ENCODE measurements at regions not wholly inside any gene's neighbourhood (a gene's known extent, or its start where the extent isn't known, plus 50 kb on each side); places are given as distances from the start of the nearest gene placed in this dataset.

DNA sequence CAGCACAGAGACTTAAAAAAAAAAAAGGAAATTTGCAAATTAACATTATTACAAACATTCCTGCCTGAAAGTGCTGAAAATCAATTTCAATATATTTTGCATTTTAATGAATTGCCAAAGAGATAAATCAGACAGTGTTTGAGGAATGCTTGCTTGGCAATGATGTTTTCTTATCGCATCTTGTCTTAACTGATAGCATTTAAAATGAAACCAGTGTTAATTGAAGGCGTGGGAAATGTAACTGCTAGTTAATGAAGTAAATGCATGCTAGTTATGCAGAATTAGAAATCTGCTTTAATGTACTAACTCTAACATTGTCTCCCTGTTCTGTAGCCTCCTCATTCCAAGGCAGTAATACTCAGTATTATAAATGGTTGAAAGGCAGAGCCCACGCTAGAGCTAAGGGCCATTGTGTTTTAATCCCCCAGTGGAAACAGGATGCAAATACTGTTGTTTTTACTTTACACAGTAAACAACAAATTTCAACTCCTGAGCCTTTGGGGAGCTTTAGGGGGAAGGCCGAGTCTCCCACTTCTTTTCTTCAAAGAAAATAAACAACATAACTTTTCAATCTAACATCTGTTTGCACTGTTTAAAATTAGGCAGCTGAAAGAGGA is 586.9 kb downstream of the TLE4 start:
- no peak for DNase-seq

DNA sequence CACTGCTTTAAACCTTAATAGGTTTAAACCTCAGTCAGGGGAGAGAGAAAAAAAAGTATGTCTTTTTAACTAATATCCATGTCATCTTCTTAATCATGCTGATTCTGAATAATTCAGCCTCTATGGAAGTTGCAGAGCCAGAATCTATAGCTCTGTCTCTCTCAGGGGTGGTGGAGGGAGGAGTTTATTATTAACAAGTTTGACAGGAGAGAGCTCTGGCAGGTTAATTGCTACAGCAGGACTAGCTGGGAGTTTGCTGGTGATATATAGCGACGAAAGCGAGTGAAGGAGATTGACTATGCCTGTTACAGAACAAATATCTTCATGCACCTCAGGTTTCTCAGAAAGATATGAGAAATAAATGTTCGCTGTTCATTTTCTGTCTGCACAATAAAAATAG is 586.4 kb downstream of the TLE4 start:
- no peak for DNase-seq

DNA sequence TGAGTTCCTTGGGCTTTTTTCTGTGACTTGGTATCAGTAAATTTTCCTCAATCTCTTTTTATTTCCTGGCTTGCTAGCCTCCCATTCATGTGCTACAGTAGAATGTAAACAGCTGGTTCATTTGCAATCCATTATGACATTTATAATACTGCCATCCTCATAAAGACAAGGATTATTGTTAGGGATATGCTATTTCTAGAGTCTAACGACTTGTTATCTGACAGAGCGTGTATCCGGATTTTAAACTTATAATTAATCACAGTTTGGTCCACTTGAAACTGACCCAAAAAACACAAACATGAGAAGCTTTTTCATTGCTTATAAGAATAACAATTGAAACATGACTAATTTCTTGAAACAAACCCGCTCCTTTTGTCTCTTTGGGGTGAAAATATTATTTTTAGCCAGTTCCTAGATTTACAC is 585.8 kb downstream of the TLE4 start:
- no peak for DNase-seq

DNA sequence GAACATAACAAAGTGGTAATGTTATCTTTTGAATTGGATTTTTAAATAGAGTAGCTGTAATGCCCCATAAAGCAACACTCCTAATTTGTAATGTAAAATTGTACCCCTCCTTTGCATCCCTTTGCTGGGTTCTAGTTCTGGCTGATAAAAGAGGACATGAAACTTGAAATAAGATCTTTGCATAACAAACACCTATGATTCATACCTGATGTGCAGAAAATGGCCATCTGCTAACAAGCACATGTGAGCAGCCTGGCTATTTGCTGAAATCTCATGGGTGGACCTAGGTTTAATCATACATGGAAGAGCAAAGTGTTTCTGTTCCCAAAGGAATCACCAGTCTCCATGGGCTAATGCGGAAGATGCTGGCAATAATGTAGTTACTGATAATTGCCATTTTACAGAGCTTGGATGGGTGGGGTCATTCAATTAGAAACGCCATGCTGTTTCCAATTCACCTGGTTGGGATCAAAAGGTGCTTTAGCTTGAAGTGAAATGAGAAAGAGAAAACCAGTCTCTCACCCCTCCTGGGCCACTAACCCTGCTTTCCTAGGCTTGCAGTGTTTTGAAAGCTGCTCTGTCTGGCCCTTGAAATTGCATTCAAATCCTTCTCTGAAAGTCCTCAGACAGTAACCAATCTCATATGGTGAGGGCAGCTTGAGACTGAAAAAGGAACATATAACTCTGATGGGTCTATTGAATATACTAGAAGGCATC is 585.1 kb downstream of the TLE4 start:
- no peak for DNase-seq

DNA sequence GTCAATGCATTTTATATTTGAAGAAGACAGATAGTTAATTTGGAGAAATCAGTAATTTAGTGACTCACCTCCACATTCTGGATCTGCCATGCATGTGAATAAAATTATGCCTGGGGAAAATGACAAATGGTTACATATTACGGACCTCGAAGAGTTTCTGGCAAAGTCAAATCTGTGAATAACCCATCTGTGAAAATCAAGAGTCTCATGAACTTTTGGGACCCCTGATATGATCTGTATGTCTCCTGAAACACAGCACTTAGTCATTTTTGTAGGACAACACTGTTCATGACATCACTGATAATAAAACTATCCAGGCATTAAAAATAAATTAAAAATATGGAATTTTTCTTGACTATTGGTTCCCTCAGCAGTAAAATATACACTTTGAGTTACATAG is 584.5 kb downstream of the TLE4 start:
- no peak for DNase-seq

DNA sequence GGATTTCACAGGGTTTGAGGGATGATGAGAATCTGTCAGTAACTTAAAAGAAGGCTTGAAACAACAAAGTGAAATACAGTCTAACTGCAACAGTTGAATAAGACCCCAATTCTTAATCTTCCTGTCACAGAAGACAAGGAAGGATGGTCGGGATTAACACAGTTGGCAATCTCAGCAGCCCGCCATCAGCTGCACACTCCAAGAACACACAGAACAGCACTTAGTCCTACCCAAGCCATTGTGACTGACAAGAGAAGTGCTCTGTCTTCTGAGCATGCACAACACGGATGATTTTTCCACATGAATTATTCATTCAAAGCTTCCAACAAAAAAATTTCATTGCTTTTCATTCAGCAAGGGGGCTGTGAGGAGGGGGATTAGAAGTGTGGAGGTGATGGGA is 576.1 kb downstream of the TLE4 start:
- no peak for DNase-seq

DNA sequence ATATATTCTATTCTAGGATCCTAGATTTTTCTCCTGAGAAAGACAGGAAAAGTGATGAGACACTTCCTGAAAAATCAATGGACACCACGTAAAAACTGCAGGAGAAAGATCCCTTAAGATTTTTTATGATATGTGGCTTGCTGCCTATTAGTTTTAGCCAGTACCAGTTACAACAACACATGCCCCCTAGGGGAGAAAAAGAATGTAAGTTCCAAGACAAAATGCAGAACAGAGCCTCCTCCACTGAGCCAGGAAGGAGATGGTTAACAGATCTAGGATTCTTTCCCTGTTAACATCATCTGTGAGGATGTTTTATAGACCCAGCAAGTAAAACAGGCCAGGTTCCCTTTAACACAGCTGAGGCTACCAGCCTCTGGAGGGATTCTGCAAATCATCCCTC is 574.7 kb downstream of the TLE4 start:
- no peak for DNase-seq

DNA sequence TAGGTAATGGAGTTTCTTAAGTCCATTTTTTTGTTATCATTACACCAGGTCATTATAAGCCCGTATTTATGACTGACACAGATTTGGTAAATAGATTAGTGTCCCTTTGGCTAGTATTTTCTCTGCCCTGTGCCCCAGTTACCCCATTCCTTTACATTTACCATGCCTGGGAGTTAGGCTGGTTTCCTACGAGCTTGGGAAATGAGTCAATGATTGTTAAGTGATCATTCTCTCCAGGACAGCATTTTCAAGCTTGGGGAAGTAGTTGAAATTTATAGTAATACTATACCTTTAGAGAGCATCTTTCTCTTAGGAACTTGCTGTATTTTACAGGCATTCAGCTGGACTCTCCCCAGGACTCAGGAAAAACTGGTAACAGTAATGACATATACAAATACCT is 573.1 kb downstream of the TLE4 start:
- no peak for DNase-seq

DNA sequence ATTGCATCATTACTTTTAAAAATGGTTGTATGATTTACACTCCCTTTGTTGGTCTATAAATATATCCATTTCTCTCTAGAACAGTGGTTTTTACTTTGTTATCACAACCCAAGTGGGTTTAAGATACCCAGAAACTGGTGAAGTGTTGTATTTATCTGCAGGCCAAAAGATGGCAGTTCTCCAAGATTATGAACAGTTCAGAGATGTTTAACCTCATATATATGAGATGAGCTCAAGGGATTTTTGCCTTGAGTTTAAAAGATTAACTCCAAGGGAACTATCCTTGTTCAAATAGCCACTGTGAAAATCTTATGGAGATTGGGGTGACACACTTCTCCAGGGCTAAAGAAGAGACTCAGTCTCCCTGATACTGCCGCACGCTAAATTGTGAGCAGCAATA is 572.6 kb downstream of the TLE4 start:
- no peak for DNase-seq

DNA sequence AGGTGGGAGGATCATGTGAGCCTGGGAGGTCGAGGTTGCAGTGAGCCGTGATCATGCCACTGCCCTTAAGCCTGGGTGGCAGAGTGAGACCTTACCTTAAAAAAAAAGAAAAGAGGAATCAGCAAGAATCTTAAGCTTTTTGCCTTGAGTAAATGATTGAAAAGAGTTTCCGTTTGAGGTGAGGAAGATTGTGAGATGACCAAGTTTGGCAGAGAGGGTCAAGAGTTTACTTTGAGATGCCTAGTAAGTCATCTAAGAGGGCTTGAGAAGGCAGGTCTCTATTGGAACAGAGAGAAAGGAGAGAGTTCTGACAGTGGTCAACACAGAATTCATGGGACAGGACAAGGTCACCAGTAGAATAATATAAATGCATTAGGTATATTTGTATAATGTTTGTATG is 572.1 kb downstream of the TLE4 start:
- DNase-seq, result no peak

DNA sequence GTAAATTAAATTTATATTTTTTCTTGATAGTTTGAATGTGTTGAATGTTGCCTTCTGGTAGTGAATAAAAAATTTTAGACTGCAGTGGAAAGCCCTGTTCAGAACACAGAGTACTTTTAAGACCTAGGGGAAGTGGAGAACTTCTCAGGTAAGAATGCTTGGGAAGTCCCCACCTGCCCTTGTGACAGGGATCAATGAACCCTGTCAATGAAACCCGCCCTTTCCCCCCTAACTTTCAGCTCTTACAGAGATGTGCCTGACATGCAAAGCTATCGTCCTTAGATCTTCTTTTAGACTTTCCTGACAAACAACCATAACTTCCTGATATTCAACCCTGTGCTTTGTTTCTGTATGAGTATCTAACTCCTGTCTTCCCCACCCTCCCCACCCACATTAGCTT is 562.7 kb downstream of the TLE4 start:
- no peak for DNase-seq

DNA sequence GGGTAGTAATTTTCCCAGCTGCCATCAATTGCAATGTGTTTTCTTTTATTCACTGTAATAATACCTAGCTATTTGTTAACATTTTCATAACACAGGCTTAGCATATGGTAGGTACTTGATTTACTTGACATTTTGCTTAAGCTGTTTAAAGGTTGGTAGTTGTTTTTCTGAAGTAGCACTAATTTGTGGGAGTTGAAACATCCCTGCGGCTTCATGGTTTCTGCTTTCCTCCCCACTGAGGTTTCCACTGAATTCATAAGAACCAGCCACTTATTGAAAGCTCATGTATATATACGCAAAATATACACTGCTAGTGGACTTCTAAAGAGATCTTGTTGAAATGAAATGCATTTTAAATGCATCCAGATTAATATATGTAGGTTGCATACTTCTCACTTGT is 559.9 kb downstream of the TLE4 start:
- DNase-seq, result no peak

DNA sequence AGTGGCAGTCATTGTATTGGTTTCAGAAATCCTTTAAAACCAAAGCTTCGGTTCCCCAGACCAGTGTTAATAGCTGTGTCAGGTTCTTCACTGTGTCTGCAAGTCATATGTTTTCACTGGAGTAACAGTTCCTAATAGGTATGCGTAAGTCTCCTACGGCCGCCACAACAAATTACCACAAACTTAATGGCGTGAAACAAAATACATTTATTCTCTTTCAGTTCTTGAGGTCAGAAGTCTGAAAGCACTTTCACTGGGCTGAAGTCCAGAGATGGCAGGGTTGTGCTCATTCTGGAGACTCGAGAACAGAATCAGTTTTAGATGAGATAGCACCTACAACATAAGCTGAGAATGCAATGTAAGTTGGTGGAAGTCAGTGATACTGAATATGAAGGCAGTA is 556.2 kb downstream of the TLE4 start:
- no peak for DNase-seq

DNA sequence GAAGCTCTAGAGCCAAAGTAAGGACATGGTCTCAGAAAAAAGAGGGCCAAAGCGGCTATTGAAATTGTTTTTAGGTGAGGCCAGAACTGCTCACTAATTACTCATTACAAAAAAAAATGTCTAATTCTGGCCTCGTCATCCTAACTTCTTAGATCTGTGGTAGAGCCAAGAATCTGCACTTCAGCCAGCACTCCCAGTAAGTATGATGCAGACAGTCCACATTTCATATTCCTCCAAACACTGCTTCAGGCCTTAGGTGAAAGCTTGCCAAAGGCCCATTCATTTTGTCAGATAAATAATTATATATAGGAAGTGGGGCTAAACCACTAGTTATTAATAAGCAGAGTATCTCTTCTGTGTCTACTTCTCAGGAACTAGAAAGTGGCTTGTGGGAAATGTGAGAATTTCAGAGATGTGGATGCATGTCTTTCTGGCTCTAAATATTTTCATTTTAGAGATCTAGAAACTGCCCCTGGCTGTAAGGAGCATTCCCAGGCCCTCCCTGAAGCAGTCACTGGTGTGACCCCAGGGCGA is 554.0 kb downstream of the TLE4 start:
- no peak for DNase-seq

DNA sequence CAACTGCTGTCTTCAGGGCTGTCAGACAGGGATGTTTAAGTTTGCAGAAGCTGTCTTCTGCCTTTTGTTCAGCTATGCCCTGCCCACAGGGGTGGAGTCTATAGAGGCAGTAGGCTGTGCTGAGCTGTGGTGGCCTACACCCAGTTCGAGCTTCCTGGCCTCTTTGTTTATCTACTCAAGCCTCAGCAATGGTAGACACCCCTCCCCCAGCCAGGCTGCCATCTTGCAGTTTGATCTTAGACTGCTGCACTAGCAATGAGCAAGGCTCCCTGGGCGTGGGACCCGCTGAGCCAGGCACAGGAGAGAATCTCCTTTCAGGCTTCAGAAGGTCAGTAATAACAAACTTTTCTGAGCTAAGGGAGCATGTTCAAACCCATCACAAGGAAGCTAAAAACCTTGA is 545.3 kb downstream of the TLE4 start:
- DNase-seq, result no peak

DNA sequence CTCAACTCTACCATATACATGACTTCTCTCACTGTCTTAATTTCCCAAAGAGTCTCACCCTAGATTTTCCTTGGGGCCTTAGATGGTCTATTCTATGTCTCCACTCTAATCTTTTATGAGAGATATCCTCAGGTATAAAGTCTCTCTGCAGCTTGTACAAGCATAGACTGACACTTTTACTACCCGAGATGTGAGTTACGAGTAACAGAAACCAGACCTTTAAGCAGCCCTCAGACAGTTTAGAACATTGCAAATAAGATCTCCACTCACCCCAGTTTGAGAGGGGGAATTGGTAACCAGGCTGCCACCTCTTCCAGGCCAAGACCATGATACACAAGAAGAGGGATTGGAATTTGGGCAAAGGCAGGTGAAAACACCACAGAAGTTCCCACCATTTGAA is 542.5 kb downstream of the TLE4 start:
- no peak for DNase-seq

DNA sequence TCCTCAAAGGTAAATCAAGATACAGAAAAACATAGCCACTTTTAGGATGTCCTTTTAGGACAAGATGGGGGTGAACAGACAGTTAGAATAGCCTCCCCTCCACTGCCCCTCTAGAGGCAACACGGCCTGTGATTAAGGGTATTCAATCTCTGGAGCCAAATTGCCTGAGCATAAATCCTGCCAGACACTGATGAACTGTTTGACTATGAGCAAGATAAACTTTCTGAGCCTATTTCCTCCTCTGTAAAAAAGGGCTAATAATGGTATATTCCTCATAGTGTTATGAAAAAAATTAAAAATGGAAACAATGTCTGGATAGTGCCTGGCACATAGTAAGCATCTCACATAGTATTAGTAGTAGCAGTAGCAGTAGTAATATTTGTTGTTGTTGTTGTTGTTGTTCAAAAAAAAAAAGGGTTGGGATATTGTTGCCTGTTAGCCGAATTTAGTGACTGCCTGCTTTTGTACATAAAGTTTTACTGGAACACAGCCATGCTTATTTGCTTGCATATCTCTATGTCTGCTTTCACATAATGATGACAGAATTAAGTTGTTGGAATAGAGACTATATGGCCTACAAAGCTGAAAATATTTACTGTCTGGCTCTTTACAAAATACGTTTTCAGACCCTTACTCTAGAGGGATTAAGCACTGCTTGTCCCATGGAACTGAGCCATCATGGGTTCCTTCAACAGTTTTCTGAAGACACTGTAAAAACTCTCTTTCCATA is 536.3 kb downstream of the TLE4 start:
- no peak for DNase-seq

DNA sequence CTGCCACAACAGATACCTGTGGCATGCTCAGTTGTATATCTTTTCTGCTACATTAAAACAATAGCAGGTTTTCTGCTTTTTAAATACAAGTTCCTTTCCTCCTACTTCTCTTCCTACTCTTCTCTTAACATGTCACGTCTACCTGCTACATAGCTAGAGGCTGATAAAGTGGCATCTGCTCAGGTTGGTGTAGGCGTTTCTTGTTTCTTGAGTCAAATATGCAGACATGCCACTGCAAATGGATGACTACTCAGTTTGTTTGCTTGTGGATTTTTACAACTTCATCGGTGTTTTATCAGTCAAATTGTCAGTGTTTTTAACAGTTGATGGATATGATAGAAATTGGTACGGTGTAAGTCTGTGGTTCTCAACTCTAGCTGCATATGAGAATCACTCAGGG is 525.7 kb downstream of the TLE4 start:
- no peak for DNase-seq

DNA sequence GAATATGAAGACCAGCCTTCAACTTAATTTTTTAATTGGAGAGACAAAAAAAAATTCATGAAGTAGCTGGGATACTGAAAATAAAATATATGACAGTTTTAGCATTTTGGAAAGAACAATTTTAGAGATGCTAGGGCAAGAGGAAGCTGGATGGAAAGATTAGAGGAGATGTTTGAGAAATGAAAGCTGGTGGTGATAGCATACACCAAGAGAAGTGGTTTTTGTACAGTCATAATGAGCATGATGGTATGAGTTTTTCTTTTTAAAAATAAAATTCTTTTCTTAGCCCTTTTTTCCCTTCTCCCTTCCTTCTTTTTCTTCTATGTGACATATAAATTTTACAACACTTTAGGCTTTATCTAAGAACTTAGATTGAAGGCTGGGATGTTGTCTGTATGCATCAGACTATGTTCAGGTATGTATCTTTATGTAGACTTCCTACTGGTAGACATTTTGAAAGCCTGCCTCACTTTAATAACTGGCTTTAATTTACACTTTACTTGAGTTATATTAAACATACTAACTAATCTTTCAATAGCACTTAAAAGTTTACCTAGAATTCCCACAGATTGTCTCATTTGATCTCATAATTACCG is 522.5 kb downstream of the TLE4 start:
- no peak for DNase-seq

DNA sequence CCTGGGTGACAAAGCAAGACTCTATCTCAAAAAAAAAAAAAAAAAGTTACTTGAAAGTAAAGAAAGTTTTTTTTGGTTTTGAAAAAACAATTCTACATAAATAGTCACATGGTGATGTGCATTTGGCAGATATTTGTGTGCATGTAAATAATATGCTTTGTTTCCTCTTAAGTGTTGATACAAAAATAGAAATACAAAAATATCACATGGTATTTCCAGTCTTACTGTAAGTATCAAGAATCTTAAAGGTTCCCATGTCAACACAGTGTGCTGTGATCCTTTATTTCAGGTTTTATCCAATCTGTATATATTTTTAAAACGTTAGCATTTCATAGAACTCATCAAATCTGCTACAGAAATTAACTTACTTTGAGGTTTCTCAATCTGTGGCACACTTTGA is 521.9 kb downstream of the TLE4 start:
- DNase-seq, result no peak

DNA sequence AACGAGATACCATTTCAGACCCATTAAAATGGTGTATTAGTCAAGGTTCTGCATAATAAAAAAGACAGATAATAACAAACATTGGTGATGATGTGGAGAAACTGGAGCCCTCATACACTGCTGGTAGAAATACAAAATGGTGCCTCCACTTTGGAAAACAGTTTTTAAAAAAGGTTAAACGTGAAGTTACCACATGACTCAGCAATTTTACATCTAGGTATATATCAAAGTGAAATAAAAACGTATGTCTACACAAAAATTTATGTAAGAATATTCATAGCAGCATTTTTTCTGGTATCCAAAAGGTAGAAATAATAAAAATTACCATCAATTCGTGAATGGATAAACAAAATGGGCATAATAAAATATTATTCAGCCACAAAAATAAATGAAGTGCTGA is 519.8 kb downstream of the TLE4 start:
- DNase-seq, result no peak

DNA sequence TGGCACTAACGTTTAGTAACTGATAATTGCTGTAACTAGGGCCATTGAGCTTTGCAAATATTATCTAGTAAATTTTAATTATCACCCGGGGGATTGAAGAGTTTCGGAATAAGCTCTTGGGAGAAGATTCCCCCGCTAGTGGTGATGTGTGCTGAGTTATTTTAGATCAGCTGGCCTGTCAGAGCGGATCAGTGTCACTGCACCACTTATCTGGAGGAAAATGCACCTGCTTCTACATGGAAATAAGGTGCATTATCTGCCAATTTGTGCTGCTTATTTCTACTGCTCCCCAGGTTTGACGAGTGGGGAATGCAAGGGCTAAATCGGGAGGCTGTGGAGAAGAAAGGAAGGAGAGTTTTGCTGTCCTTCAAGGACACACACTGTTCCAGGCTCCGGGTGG is 518.6 kb downstream of the TLE4 start:
- DNase-seq, result no peak

DNA sequence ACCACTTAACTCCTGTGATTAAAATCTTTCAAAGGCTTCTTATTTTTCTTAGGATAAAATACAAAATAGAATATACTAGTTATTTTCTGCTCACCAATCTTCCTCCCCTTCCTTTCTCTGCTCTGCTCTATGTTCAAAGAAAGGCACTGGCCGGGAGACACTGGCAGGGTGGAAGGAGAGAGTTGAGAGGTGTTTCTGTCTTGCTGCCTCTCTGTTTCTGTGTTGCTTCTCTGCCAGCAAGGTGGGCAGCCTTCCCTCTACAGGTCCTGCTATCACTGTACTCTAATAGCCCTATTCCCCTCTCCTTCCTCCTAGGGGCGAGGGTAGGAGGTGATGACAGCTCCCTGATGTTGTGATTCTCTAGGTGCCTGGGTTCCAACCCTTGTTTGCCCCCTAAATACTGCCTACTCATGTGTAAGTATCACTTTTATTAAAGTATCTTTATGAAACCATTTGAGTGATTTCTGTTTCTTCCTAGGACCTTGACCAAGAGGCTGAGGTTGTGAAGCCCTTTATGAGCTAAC is 515.1 kb downstream of the TLE4 start:
- no peak for DNase-seq

DNA sequence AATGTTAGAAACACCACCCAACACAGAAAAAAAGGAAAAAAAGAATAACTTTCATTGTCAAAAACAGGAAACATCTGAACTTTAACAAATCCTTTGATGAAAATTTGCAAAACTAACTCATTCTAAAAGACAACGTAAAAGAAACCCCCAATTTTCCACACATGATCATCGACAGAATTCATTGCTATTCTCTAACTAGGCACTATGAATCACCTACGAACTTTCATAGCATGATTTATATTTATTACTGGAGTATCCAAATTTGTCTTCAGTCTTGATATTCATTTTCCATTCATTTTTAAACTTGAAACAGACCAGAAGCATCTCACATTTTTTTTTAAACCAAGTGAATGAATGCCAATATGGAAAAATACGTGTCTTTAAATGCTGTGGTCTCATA is 514.6 kb downstream of the TLE4 start:
- no peak for DNase-seq

Data from AML-193 (cell line).